ENCODE measurements at regions not wholly inside any gene's neighbourhood (a gene's known extent, or its start where the extent isn't known, plus 50 kb on each side); places are given as distances from the start of the nearest gene placed in this dataset.
"Not testable (repeated sequence)": the region's sequence is repeated elsewhere in the genome, so short reads cannot be mapped to it uniquely, and the experiment has no call there.

DNA sequence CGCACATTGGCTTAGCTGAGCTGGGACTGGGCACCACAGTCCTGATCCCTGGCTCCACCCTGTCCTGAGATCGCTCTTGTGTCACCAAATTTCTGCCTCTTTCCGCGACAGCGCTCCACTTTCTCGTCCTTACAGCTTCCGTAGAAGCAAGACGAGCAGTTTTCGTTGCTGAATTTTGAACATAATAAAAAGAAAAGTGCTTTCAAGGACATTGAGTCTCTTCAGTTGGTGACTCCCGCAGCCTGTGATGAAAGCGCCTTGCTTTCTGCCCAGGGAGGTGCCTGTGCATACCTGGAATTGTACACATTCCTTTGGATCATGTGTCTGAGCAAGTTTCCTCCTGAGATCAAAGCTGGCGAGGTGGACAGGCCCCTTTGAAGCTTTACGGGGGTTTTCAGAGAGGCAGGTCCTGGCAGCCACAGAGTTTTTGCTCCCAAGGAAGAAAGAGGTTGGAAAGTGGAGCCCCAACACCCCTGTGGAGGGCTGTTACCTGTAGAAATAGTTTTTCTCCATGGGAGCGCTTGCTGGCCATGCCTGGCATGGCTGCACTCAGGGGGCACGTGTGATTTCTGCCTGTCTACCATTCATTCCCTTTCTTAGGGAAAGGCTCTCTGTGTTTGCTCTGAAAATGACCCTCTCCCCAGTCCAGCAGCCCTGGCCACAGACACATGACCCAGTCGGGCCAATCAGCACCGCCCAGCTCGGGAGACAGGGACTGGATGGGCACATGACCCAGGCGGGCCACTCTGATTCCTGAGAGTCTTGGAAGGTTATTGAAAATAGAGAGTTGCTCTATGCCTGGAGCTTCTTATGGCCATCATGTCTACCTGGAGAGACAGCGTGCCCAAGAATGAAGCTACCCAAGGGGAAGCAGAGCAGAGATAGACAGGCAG lies 115.6 kb upstream of the OTOS start:
- no peak for DNase-seq

DNA sequence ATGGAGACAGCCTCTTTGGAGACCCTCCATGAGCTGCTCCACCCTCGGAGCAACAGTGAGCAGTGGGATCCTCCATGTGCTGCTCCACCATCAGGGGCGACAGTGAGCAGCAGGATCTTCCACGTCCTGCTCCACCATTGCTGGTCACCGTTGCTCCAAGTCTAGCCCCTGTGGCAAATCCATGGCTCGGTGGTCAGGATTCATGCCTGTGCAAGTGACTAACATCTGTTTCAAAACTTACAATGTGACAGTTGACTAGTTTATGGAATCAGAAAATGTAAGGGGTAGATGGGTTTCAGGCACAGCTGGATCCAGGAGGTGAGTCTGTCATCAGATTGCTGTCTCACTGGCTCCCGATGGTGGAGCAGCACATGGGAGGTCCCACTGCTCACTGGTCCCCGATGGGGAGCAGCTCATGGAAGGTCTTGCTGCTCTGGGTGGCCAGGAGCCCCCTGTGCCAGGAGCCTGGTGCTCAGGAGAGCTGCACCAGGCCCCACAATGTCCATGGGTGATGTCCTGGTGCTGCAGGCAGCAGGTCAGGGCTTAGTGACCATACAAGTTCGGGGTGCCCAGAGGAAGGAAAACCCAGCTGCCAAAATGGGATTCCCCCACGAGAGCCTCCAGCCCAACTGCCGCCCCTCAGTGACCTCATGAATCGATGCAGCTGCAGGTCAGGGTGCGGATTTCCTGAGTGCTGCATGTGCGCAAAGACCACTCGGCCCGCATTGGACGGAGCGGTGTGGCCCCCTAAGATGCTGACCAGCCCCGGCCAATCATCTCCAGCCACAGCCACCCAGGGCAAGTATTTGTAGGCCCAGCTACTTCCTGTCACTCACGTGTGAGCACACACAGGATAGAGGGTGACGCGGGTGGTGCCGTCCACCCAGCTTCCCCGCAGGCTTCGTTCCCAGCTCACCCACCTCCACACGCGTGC lies 116.5 kb upstream of the OTOS start:
- no peak for DNase-seq

DNA sequence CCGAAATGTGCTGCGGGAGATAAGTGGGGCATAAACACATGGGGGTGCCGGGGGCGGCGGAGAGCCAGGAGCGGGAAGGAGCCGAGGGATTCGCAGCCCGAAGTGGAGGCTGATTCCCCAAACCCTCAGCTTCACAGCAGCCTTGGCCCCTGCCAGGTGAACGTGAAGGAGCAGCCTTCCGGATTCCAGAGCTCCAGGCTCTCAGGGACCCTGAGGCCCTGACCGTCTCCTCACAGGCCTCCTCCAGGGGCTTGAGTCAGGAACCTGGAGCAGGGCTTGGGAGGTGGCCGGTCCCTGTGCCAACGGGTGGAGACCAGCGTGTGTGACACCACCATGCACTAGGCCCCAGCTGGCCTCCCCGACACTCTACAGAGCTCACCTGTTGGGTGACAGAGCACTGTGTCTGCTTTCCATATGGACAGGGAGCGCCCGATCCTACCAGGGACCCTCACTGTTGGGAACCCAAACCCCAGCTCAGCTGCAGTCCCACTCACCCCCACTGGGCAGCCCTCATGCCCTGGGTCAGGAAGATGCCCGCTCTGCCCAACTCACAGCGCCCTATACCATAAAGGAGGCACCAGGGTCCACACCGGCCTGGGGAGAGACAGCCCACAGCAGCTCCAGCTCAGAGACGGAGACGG lies 117.6 kb upstream of the OTOS start:
- DNase-seq = no peak

DNA sequence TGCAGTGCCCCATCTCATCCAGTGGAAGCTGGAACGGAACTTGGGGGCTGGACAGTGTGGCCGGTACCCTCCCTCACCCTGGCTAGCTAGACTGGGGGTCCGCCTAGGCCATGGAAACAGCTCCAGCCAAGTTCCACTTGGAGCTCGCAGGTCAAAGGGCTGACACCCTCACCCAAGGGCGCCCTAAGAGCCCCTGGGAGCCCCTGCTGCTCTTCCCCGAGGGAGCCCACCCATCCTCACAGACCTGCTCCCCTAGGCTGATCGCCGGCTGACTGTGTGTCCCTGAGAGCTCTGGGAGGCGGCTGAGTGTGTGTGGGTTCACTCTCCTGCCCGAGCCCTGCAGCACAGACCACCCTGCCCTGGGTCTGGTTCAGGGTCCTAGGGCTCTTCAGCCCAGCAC lies 118.2 kb upstream of the OTOS start:
- no peak for DNase-seq

DNA sequence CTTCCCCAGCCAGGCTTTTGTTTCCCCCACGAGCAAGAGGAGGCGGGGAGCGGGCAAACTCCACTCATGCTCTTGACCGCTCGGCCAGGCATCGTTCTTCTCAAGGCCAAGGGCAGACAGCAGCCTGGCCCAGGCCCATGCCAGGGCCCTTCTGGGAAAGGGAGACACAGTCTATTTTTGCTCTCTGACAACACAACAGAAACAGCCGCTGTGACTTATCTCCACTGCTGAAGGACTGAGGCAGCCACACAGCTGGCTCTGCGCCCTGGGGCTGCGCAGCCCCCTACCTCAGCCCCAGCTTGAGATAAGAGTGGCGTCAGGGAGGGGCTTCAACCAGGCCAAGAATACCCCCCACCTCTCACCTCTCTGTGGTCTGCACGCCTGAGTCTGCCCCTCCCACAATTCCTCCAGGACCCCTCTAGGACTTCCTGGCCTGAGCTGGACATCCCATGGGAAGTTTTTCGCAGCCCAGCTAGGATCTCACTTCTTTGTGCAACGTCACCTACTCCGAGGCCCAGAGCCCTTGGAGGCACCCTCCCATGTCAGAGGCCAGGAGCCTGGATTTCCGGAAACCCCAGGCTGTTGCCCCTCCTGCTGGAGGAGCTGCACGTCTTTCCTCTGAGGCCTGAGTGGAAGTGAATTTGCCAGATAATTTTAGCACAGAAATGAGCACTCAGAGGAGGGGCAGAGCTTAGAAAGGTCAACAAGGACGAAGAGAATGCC lies 118.9 kb upstream of the OTOS start:
- no peak for DNase-seq

DNA sequence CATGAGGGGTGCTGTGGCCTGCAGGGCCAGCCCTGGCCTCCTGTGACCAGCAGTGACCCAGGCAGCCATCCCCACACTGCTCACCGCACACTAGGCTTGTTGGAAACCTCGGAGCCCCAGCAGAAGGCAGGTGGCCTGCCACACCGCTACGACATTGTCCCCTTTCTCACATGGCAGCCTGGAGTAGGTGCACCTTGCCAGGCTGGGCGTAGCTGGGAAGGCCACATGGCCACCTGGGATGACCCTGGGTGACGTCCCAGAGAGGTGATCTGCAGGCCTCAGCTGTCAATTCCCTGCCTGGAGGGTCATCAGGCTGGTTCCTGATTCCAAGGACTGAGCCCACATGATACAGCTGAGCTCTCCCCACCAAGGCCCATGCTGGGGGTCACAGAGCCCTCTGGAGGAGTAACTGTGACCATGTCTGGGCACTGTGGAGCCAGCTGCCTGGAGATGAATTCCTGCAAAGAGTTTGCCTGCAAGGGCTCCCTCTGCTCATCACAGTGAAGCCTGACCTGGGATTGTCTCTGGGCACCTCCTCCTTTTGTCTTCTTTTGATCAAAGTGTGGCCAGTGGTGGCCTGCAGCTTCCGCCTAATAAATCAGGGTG lies 119.6 kb upstream of the OTOS start:
- no peak for DNase-seq

DNA sequence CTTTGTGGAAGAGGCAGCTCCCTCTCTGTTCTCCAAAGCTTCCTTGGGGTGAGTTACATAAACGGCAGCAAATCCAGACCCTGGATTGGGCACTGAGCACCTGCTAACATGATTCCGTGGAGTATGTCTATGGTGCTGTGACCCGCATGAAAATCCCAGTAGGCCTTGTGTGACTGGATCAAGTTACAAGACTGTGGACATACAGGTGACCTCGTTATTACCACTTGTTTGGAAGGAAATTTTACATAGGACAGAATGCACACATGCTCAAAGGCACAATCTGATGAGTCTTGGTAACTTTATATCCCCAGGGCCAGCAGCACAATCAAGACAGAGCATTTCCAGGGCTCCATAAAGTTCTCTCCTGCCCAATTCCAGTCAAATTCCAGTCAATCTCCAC lies 120.2 kb upstream of the OTOS start:
- no peak for DNase-seq

DNA sequence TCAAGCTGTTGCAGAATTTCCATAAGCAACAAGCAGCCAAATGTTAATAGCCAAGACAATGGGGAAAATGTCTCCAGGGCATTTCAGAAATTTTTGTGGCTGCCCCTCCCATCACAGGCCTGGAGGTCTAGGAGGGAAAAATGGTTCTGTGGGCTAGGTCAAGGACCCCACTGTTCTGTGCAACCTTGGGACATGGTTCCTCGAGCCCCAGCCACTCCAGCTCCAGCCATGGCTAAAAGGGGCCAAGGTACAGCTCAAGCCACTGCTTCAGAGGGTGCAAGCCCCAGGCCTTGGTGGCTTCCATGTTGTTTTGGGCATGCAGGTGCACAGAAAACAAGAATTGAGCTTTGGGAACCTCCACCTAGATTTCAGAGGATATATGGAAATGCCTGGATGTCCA lies 122.1 kb upstream of the OTOS start:
- DNase-seq = not testable (repeated sequence)

GRCh38 chr2:240269380-240269779 lies 128.9 kb upstream of the OTOS start:
- no peak for DNase-seq

DNA sequence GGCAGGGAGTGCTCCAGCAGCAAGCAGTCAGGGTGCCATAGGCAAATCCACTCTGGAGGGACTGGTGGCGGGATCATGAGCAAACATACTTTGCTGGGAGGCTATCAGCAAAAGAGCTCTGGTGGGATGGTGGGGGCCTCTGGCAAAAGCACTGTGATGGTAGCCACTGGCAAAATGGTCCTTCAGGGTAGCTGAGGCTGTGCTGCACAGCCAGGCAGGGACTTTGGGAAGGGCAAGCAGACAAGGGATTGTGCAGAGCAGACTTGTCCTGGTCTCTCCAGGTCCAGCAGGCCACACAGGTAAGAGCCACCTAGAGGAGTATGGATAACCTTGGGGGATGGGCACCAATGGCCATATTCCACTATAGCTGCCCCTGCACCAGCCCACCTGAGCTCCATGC lies 129.4 kb upstream of the OTOS start:
- DNase-seq = no peak

GRCh38 chr2:240271716-240272341 lies 131.4 kb upstream of the OTOS start:
- DNase-seq = no peak

DNA sequence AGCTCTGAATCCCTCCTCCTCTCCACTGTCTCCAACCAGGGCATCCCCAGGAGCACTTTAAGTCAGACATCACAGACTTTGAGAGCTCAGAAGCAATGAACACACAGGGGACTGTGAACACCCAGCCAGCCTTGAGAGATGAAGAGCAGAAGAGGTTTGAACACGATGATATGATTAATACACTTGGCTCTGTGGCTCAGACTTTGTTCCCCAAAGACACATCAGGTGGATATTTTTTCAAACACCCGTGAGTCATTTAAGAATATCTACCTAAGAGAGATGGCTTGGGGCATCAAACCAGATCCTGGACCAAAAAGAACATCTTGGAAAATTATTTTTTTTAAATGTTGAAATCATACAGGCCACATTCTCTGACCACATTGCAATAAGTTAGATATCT lies 134.9 kb upstream of the OTOS start:
- DNase-seq = no peak

DNA sequence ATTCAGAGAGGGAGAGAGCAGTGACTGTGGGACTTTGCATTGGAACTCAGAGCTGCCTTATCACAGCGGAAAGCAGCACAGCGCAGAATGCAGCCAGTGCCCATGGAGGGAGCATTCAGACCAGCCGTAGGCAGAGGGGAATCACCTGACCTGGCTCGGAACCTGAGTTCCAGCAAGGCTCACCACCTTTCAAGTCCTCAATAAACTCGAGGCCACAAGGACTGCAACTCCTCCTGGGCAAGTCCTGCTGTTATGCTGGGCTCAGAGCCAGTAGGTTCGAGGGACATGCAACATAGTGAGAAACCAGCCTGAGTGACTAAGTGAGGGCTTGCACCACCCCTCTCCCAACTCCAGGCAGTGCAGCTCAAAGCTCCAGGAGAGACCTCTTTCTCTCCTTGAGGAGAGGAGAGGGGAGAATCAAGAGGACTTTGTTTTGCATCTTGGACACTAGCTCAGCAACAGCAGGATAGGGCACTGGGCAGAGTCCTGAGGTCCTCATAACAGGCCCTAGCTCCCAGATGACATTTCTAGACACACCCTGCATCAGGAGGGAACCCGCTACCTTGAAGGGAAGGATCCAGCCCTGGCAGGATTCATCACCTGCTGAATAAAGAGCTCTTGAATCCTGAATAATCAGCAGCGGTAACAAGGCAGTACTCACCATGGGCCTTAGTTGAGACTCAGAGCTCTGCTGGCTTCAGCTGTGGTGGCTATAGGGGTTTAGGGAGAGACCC lies 136.8 kb upstream of the OTOS start:
- DNase-seq = no peak

DNA sequence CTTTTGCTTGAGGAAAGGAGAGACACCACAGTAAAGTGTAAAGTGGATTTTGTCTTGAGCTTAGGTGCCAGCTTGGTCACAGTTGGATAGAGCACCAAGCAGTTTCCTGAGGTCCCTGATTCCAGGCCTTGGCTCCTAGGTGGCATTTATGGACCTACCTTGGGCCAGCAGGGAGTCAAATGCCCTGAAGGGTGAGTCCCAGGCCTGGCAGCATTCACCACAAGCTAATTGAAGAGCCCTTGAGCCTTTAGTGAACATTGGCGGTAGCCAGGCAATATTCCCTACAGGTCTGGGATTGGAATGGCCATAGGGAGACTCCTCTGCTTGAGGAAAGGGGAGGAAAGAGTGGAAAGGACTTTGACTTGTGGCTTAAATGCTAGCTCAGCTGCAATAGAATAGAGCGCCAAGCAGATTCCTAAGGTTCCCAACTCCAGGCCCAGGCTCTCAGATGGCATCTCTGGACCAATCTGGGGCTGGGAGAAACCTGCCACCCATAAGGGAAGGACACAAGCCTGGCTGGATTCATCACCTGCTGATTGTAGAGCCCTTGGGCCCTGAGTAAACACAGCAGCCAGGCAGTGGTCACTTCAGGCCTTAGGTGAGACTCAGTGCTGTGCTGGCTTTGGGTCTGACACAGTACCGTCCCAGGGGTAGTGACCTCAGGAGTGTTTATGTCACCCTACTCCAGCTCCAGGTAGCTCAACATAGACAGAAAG lies 137.5 kb upstream of the OTOS start:
- no peak for DNase-seq

DNA sequence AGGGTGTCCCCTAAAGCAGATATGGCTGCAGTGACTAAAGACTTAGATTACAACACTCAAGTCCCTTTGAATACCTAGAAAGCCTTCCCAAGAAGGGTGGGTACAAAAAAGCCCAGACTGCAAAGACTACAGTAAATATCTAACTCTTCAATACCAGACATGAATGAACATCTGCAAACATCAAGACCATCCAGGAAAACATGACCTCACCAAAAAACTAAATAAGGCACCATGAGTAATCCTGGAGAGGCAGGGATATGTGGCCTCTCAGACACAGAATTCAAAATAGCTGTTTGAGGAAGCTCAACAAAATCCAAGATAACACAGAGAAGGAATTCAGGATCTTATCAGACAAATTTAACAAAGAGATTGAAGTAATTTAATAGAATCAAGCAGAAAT lies 138.2 kb upstream of the OTOS start:
- DNase-seq = no peak

DNA sequence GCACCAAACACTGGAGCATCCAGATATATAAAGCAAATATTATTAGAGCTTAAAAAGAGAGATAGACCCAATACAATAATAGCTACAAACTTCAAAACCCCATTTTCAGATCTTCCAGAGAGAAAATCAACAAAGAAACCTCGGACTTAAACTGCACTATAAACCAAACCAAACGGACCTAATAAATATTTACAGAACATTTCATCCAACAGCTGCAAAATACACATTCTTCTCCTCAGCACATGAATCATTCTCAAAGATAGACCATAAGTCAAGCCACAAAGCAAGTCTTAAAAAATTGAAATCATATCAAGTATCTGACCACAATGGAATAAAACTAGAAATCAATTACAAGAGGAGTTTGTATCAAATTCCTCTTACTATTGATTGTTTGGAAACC lies 140.2 kb upstream of the OTOS start:
- no peak for DNase-seq

- DNase-seq = no peak
Observed at GRCh38 chr2:240284503-240285259, 144.2 kb upstream of the OTOS start.

DNA sequence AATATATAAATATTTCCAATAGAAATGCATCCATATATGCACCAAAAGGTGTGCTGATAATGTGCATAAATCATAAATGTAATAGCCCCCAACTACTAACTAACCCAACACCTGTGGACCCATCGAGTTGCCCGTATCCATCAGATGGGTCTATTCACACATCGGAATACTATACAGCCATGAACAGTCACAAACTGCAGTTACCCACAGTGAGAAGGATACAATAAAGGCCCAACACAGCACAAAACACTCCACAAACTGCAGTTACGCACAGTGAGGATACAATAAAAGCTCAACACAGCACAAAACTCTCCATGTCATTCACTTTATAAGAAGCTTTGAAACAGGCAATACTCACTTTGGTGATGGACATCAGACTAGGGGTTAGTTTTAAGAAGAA lies 145.3 kb upstream of the OTOS start:
- DNase-seq = no peak

DNA sequence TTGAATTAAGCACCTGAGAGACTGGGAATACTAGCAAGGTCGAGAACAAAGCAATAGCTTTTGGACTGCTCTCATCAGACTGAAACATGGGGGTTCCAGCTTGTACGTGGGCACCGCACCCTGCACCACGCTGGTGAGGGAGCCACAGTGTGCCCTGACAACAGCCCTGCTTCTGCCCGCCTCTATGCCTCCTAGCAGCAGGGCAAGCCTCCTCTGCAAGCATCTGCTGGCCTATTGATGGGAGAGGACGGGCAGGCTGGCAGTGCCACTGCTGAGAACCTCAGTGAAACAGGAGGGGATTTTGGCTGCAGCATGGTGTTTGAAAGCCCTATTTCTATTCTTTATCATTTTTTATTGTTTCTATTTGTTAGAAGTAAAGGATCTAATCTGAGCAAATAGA lies 146.1 kb upstream of the OTOS start:
- DNase-seq = no peak

GRCh38 chr2:240287011-240287410 lies 146.6 kb upstream of the OTOS start:
- DNase-seq = no peak
